ENCODE measurements at regions not wholly inside any gene's neighbourhood (a gene's known extent, or its start where the extent isn't known, plus 50 kb on each side); places are given as distances from the start of the nearest gene placed in this dataset.

GRCh38 chr12:19008102-19008501, 121.4 kb upstream of the PLEKHA5 start:
- Histone ChIP-seq H3K4me2 (ENCODE audit: insufficient read depth, low read length) (no peak overlapping the region), H3K27ac (ENCODE audit: extremely low read depth, low read depth, low read length) (no peak overlapping the region), H4K20me1 (replicated peaks; ENCODE audit: control insufficient read depth, insufficient read depth, low read length) (no peaks in the 10 kb centered on the region), H3K9ac (ENCODE audit: insufficient read depth in 1 of 2, low read depth in 2 of 2, low read length in 2 of 2) (no peak overlapping the region), H3K9me1 (ENCODE audit: control insufficient read depth, insufficient read depth, low read length) (no peaks in the 10 kb centered on the region), H3K4me1 (replicated peaks in 1 of 2; ENCODE audit: control insufficient read depth in 2 of 2, insufficient read depth in 2 of 2, low read length in 2 of 2) (no peaks in the 10 kb centered on the region), H3K27me3 (ENCODE audit: control insufficient read depth in 2 of 2, insufficient read depth in 2 of 2, low read length in 2 of 2) (no peaks in the 10 kb centered on the region; a peak in 1 of 5 replicates), H2AFZ (ENCODE audit: low read depth, low read length) (no peak overlapping the region), H3K9me3 (replicated peaks; ENCODE audit: control insufficient read depth, insufficient read depth, low read depth, low read length) (no peaks in the 10 kb centered on the region), H3K36me3 (ENCODE audit: control insufficient read depth, insufficient read depth, low read length) (no peaks in the 10 kb centered on the region), H3K4me3 (no peak overlapping the region), H3K79me2 (ENCODE audit: control insufficient read depth, insufficient read depth, low read length) (no peaks in the 10 kb centered on the region)
- DNase-seq (ENCODE audit: extremely low read depth in 1 of 4, low spot score in 3 of 4) = no peak
- ChIA-PET CTCF (ENCODE audit: low intra/inter-chr PET ratio) (no interaction called here), POLR2A (no interaction called here)
- TF ChIP-seq NCOA2 (IDR thresholded peaks at IDR 0.05; ENCODE audit: partially characterized antibody in 2 of 2) (no peak), RBFOX2 (IDR thresholded peaks at IDR 0.05; ENCODE audit: low read depth, low read length) (no peak), ZNF436 (CRISPR knock-in tag; IDR thresholded peaks at IDR 0.05) (no peak), ILK (tag; IDR thresholded peaks at IDR 0.05; ENCODE audit: borderline replicate concordance, low read depth) (no peak), KDM2B (CRISPR knock-in tag; IDR thresholded peaks at IDR 0.05) (no peak), KAT2B (IDR thresholded peaks at IDR 0.05; ENCODE audit: low read depth, low read length) (no peak), CBX8 (IDR thresholded peaks at IDR 0.05; ENCODE audit: borderline replicate concordance, extremely low read depth, low read depth, low read length, poor library complexity, severe bottlenecking) (no peak), SFPQ (IDR thresholded peaks at IDR 0.05; ENCODE audit: low read depth, low read length) (no peak), IFI16 (CRISPR knock-in tag; IDR thresholded peaks at IDR 0.05) (no peak), THRB (CRISPR knock-in tag; conservative IDR thresholded peaks at IDR 0.05) (no peak), ID3 (CRISPR knock-in tag; IDR thresholded peaks at IDR 0.05) (no peak), ID3 (tag; IDR thresholded peaks at IDR 0.05) (no peak), POLR2B (IDR thresholded peaks at IDR 0.05; ENCODE audit: low read depth, partially characterized antibody) (no peak), CEBPG (CRISPR knock-in tag; IDR thresholded peaks at IDR 0.05) (no peak), CEBPG (tag; conservative IDR thresholded peaks at IDR 0.05 in 1 of 2, IDR thresholded peaks at IDR 0.05 in 1 of 2) (no peak), NFIX (CRISPR knock-in tag; IDR thresholded peaks at IDR 0.05; ENCODE audit: low read depth) (no peak)
- 0% methylated on average over 2 of the region's 2 CpGs for WGBS (ENCODE audit: insufficient coverage, low coverage, missing lambda C conversion rate)
- BruUV-seq (replicated peaks) = no TSS peak
- in situ Hi-C loops (cut with MboI) = no loop called here
- intact Hi-C loops (cut with micrococcal nuclease) = no loop called here
- no peak for FAIRE-seq
- ATAC-seq = no peak

Data from K562 (cell line).